ENCODE measurements at regions not wholly inside any gene's neighbourhood (a gene's known extent, or its start where the extent isn't known, plus 50 kb on each side); places are given as distances from the start of the nearest gene placed in this dataset.

- no peak for TF ChIP-seq CTCF (conservative IDR thresholded peaks at IDR 0.05)
- TF ChIP-seq EZH2 (IDR thresholded peaks at IDR 0.05; ENCODE audit: low read depth) = no peak
Observed at GRCh38 chr7:13593854-13594253, 395.6 kb downstream of the ETV1 start.

All from PC-9 (cell line).